ENCODE measurements at regions not wholly inside any gene's neighbourhood (a gene's known extent, or its start where the extent isn't known, plus 50 kb on each side); places are given as distances from the start of the nearest gene placed in this dataset.

DNA sequence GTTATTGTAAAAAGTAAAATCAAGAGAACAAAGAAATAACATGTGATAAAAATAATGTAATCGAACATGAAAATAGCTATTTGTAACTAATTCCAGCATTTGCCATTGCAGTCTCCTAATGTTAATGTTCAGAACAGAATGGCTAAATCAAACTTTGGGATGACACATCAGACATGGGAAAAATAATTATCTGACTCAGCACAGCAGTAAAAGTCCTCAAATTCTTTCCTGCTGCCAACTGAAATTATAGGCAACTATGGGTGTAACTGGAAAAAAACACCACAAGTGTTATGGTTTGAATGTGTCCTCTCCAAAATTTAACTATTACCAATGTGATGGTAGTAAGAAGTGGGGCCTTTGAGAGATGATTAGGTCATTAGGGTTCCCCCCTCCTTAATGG is 446.7 kb downstream of the C3orf38 start (continued):
- TF ChIP-seq ZNF331 (CRISPR knock-in tag; IDR thresholded peaks at IDR 0.05; ENCODE audit: low read depth) (no peak), STAT1 (IDR thresholded peaks at IDR 0.05; ENCODE audit: unreplicated experiment) (no peak), EZH2 (IDR thresholded peaks at IDR 0.05; ENCODE audit: low read depth, unreplicated experiment) (no peak), POLR2AphosphoS5 (IDR thresholded peaks at IDR 0.05; ENCODE audit: low read depth) (no peak), REST (IDR thresholded peaks at IDR 0.05; ENCODE audit: unreplicated experiment) (no peak)

- H3K4me1 Mint-ChIP-seq = no peaks in the 10 kb centered on the region
- Histone ChIP-seq H3K9me2 (ENCODE audit: insufficient read depth) (no peaks in the 10 kb centered on the region), H3K4me1 (ENCODE audit: insufficient read depth) (no peaks in the 10 kb centered on the region), H3F3A (replicated peaks; ENCODE audit: low read depth) (no peaks in the 10 kb centered on the region), H3K4me2 (no peak overlapping the region), H3K27me3 (ENCODE audit: insufficient read depth) (no peaks in the 10 kb centered on the region), H3K27ac (ENCODE audit: low read depth) (no peak overlapping the region), H2AFZ (no peak overlapping the region), H4K20me1 (replicated peaks; ENCODE audit: insufficient read depth) (no peaks in the 10 kb centered on the region), H3K79me2 (replicated peaks; ENCODE audit: insufficient read depth) (no peaks in the 10 kb centered on the region), H3K4me3 (no peak overlapping the region), H3K36me3 (ENCODE audit: insufficient read depth) (no peaks in the 10 kb centered on the region)
- H3K36me3 Mint-ChIP-seq (ENCODE audit: low read depth) = no peaks in the 10 kb centered on the region
- DNase-seq (ENCODE audit: low spot score) (no peak), ATAC-seq (no peak)
- no peaks in the 10 kb centered on the region for H3K9me3 Mint-ChIP-seq
- no peak overlapping the region for H3K27ac Mint-ChIP-seq
- no peak overlapping the region for H3K4me3 Mint-ChIP-seq
- no peaks in the 10 kb centered on the region for H3K27me3 Mint-ChIP-seq (ENCODE audit: insufficient read depth, low read depth, poor library complexity)
- TF ChIP-seq, protein P1, sequence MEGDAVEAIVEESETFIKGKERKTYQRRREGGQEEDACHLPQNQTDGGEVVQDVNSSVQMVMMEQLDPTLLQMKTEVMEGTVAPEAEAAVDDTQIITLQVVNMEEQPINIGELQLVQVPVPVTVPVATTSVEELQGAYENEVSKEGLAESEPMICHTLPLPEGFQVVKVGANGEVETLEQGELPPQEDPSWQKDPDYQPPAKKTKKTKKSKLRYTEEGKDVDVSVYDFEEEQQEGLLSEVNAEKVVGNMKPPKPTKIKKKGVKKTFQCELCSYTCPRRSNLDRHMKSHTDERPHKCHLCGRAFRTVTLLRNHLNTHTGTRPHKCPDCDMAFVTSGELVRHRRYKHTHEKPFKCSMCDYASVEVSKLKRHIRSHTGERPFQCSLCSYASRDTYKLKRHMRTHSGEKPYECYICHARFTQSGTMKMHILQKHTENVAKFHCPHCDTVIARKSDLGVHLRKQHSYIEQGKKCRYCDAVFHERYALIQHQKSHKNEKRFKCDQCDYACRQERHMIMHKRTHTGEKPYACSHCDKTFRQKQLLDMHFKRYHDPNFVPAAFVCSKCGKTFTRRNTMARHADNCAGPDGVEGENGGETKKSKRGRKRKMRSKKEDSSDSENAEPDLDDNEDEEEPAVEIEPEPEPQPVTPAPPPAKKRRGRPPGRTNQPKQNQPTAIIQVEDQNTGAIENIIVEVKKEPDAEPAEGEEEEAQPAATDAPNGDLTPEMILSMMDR (conservative IDR thresholded peaks at IDR 0.05; ENCODE audit: low read depth in 2 of 2) = no peak
- TF ChIP-seq ZNF114 (CRISPR knock-in tag; IDR thresholded peaks at IDR 0.05) (no peak), EZH2 (IDR thresholded peaks at IDR 0.05; ENCODE audit: low read depth, unreplicated experiment) (no peak), EZH2phosphoT487 (IDR thresholded peaks at IDR 0.05; ENCODE audit: unreplicated experiment) (no peak), REST (IDR thresholded peaks at IDR 0.05; ENCODE audit: unreplicated experiment) (no peak)
- TF ChIP-seq, protein P2, sequence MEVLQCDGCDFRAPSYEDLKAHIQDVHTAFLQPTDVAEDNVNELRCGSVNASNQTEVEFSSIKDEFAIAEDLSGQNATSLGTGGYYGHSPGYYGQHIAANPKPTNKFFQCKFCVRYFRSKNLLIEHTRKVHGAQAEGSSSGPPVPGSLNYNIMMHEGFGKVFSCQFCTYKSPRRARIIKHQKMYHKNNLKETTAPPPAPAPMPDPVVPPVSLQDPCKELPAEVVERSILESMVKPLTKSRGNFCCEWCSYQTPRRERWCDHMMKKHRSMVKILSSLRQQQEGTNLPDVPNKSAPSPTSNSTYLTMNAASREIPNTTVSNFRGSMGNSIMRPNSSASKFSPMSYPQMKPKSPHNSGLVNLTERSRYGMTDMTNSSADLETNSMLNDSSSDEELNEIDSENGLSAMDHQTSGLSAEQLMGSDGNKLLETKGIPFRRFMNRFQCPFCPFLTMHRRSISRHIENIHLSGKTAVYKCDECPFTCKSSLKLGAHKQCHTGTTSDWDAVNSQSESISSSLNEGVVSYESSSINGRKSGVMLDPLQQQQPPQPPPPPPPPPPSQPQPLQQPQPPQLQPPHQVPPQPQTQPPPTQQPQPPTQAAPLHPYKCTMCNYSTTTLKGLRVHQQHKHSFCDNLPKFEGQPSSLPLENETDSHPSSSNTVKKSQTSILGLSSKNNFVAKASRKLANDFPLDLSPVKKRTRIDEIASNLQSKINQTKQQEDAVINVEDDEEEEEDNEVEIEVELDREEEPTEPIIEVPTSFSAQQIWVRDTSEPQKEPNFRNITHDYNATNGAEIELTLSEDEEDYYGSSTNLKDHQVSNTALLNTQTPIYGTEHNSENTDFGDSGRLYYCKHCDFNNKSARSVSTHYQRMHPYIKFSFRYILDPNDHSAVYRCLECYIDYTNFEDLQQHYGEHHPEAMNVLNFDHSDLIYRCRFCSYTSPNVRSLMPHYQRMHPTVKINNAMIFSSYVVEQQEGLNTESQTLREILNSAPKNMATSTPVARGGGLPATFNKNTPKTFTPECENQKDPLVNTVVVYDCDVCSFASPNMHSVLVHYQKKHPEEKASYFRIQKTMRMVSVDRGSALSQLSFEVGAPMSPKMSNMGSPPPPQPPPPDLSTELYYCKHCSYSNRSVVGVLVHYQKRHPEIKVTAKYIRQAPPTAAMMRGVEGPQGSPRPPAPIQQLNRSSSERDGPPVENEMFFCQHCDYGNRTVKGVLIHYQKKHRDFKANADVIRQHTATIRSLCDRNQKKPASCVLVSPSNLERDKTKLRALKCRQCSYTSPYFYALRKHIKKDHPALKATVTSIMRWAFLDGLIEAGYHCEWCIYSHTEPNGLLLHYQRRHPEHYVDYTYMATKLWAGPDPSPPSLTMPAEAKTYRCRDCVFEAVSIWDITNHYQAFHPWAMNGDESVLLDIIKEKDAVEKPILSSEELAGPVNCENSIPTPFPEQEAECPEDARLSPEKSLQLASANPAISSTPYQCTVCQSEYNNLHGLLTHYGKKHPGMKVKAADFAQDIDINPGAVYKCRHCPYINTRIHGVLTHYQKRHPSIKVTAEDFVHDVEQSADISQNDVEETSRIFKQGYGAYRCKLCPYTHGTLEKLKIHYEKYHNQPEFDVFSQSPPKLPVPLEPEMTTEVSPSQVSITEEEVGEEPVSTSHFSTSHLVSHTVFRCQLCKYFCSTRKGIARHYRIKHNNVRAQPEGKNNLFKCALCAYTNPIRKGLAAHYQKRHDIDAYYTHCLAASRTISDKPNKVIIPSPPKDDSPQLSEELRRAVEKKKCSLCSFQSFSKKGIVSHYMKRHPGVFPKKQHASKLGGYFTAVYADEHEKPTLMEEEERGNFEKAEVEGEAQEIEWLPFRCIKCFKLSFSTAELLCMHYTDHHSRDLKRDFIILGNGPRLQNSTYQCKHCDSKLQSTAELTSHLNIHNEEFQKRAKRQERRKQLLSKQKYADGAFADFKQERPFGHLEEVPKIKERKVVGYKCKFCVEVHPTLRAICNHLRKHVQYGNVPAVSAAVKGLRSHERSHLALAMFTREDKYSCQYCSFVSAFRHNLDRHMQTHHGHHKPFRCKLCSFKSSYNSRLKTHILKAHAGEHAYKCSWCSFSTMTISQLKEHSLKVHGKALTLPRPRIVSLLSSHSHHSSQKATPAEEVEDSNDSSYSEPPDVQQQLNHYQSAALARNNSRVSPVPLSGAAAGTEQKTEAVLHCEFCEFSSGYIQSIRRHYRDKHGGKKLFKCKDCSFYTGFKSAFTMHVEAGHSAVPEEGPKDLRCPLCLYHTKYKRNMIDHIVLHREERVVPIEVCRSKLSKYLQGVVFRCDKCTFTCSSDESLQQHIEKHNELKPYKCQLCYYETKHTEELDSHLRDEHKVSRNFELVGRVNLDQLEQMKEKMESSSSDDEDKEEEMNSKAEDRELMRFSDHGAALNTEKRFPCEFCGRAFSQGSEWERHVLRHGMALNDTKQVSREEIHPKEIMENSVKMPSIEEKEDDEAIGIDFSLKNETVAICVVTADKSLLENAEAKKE (CRISPR knock-in tag; IDR thresholded peaks at IDR 0.05) = no peak
Measured at GRCh38 chr3:88610820-88611219, 461.1 kb downstream of the C3orf38 start.

Data from GM23338 (cell line).